Activated CD4-positive, alpha-beta T cell treated with anti-CD3 and anti-CD28 coated beads, Interleukin-2, Interleukin-4, amounts not matched to agents 100 ng/mL and 50 ng/mL, durations not matched to agents 16 hours and 8 hours (primary cell): ENCODE measurements at regions not wholly inside any gene's neighbourhood (a gene's known extent, or its start where the extent isn't known, plus 50 kb on each side); places are given as distances from the start of the nearest gene placed in this dataset.

ENCODE experiments used
- DNase-seq: peaks from one replicate; pipeline ENCODE4 v3.0.0-alpha.2; 2020; ENCODE audit warnings: low spot score

- no peak for DNase-seq
These were observed 298.6 kb upstream of the DAB1 start for GRCh38 chr1:57722285-57722978.

GRCh38 chr1:57721001-57721400 is 297.1 kb upstream of the DAB1 start:
- no peak for DNase-seq

- no peak for DNase-seq
These were observed 295.4 kb upstream of the DAB1 start for GRCh38 chr1:57719274-57719673.

GRCh38 chr1:57713501-57713900 is 289.6 kb upstream of the DAB1 start:
- DNase-seq = no peak

GRCh38 chr1:57712846-57713245 is 289.0 kb upstream of the DAB1 start:
- DNase-seq = no peak

GRCh38 chr1:57711326-57711725 is 287.5 kb upstream of the DAB1 start:
- DNase-seq = no peak

GRCh38 chr1:57707631-57708030 is 283.8 kb upstream of the DAB1 start:
- DNase-seq = no peak

GRCh38 chr1:57704811-57705210 is 281.0 kb upstream of the DAB1 start:
- no peak for DNase-seq

- DNase-seq = no peak
These were observed 280.4 kb upstream of the DAB1 start for GRCh38 chr1:57704231-57704630.

GRCh38 chr1:57696904-57697303 is 273.0 kb upstream of the DAB1 start:
- no peak for DNase-seq

GRCh38 chr1:57696043-57696442 is 272.2 kb upstream of the DAB1 start:
- no peak for DNase-seq

- DNase-seq = no peak
These were observed 262.4 kb upstream of the DAB1 start for GRCh38 chr1:57686306-57686705.

GRCh38 chr1:57683037-57683942 is 259.4 kb upstream of the DAB1 start:
- no peak for DNase-seq

- no peak for DNase-seq
These were observed 254.3 kb upstream of the DAB1 start for GRCh38 chr1:57678138-57678537.

GRCh38 chr1:57675776-57676175 is 251.9 kb upstream of the DAB1 start:
- no peak for DNase-seq

- no peak for DNase-seq
These were observed 250.9 kb upstream of the DAB1 start for GRCh38 chr1:57674801-57675200.

GRCh38 chr1:57672346-57673140 is 248.7 kb upstream of the DAB1 start:
- DNase-seq = no peak

- DNase-seq = no peak
These were observed 247.9 kb upstream of the DAB1 start for GRCh38 chr1:57671750-57672149.

- DNase-seq = no peak
These were observed 235.9 kb upstream of the DAB1 start for GRCh38 chr1:57659804-57660203.

- no peak for DNase-seq
These were observed 231.3 kb upstream of the DAB1 start for GRCh38 chr1:57655161-57655560.

- no peak for DNase-seq
These were observed 220.8 kb upstream of the DAB1 start for GRCh38 chr1:57644667-57645066.

- no peak for DNase-seq
These were observed 214.4 kb upstream of the DAB1 start for GRCh38 chr1:57638239-57638638.

- DNase-seq = no peak
These were observed 213.3 kb upstream of the DAB1 start for GRCh38 chr1:57637155-57637554.
